ENCODE measurements at regions not wholly inside any gene's neighbourhood (a gene's known extent, or its start where the extent isn't known, plus 50 kb on each side); places are given as distances from the start of the nearest gene placed in this dataset.

GRCh38 chr12:111107392-111108178 is 187.2 kb upstream of the MYL2 start:
- DNase-seq (ENCODE audit: low spot score) = no peak

DNA sequence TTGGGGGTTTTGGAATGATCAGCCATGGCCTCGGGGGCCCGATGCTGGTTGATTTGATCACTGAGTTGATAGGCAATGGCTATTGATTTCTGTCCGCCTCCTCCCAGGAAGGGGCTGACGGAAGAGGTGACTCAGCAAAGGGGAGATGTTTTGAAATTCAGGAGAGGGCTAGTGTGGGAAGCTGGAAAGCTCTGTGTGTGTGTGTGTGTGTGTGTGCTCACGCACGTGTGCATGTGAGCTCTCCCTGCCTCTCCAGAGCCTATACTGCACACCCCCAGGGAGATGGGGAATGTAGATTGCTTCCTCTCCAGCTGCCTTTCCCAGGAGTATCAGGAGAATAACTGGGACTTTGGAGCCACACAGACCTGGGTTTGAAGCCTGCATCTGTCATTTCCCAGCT is 184.9 kb upstream of the MYL2 start:
- no peak for DNase-seq (ENCODE audit: low spot score)

- DNase-seq (ENCODE audit: low spot score) = no peak
Measured at GRCh38 chr12:111103583-111103982, 183.2 kb upstream of the MYL2 start.

GRCh38 chr12:111102102-111102739 is 181.8 kb upstream of the MYL2 start:
- DNase-seq (ENCODE audit: low spot score) = no peak

DNA sequence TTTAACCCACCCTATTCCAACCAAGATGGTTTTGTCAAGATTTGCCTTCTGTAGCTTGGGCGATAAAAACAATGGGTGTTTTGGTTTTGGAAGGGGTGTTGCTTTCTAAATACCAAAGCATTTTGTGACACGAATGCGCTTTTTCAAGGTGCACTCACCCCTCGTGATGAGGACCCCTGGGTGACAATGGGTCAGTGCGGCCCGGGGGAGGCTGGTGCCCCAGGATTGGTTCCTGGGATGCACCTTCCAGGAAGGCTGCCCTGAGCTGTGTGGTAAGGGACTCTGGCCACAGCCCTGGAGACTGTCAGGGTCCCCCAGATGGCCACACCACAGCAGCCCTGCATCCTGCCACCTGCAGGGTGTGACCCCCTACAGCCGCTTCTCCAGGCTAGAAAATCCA is 180.6 kb upstream of the MYL2 start:
- no peak for DNase-seq (ENCODE audit: low spot score)

- DNase-seq (ENCODE audit: low spot score) = no peak
Measured at GRCh38 chr12:111100554-111100953, 180.2 kb upstream of the MYL2 start.

GRCh38 chr12:111100003-111100402 is 179.6 kb upstream of the MYL2 start:
- no peak for DNase-seq (ENCODE audit: low spot score)

- no peak for DNase-seq (ENCODE audit: low spot score)
Measured at GRCh38 chr12:111099186-111099585, 178.8 kb upstream of the MYL2 start.

DNA sequence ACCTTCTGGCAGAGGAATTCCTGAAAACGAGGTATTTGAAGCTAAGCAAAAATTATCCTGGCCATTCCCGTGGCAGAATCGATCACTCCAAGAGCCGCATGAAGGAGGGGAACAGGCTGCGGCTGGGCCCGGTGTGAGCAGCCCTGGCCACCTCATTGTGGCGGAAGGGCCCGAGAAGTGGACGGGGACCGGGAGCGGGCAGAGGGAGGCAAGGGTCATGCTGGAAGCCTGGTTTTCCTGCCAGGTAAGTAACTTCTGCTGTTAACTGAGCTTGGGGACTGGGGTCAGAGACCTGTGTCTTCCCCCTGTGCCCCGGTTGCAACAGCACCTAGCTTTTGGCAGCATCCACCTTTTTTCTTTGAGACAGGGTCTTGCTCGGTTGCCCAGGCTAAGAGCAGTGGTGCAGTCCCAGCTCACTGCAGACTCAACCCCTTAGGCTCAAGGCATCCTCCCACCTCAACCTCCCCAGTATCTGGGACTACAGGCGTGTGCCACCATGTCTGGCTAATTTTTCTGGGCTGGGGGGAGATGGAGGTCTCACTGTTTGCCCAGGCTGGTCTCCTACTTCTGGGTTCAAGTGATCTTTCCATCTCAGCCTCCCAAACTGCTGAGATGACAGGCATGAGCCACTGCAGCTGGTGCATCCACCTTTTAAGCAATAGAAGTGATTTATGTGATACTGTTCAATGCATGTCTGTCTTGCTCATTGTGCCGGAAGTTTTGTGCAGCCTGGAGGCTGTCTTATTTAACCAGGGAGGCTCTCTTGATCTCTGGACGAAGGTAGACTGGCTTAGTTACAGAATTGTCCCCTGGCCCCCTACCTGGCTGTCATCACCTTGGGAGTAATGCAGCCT is 174.0 kb upstream of the MYL2 start:
- no peak for DNase-seq (ENCODE audit: low spot score)

- no peak for DNase-seq (ENCODE audit: low spot score)
Measured at GRCh38 chr12:111093428-111094142, 173.2 kb upstream of the MYL2 start.

DNA sequence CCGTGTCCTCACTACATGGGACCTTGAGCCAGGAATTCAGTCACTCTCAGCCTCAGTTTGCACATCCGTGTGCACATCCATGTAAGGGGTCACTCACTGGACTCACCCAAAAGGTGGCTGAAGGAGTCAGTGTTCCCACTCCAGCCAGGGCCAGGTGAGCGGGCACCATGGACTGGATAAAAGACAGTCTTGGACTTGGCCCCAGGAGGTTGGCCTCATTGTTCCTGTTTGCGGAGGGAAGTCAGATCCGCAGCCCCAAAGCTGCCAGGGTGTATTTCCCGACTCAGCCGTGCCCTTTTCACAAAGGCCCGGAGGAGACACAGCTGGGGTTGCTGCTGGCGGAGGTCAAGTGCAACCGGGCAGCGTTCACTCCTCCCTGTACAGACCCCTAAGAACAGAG is 170.7 kb upstream of the MYL2 start:
- DNase-seq (ENCODE audit: low spot score) = no peak

DNA sequence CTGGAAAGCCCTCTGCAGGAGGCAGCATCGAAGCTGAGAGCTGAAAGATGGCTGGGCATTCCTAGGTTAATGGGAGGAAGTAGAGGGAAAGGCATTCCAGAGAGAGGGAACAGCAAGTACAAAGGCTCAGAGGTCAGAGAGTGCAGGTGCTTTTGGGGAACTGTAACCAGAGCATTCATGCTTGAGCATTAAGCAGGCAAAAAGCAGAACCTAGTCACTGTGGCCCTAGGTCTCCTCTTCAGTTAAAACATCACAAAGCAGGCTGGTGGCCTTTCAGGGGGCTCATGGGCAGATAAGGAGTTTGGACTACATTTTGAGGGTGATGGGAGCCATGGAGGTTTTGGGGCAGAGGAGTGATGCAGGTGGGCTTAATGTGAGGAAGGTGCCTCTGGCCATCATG is 169.2 kb upstream of the MYL2 start:
- DNase-seq (ENCODE audit: low spot score) = no peak

GRCh38 chr12:111088409-111088808 is 168.0 kb upstream of the MYL2 start:
- no peak for DNase-seq (ENCODE audit: low spot score)

- no peak for DNase-seq (ENCODE audit: low spot score)
Measured at GRCh38 chr12:111086947-111087700, 166.7 kb upstream of the MYL2 start.

GRCh38 chr12:111085096-111085495 is 164.7 kb upstream of the MYL2 start:
- no peak for DNase-seq (ENCODE audit: low spot score)

DNA sequence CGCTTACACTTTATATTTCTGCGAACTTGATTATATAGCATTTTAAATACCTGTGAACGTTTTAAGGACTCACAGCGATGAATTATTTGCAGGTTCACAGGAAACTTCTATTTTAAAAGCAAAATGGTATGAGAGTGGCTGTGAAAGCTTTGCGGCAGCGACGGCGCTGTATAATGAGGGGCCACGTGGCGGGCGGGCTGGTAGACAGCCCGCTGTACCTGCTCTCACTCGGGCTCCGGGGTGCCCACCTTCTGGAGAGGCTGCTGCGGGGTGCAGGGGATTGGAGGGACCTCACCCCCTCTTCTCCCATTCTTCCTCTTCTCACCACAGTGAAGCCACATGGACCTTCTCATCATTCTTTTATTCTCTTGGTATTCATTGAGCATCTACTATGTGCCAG is 164.2 kb upstream of the MYL2 start:
- DNase-seq (ENCODE audit: low spot score) = no peak

GRCh38 chr12:111084158-111084557 is 163.8 kb upstream of the MYL2 start:
- no peak for DNase-seq (ENCODE audit: low spot score)

GRCh38 chr12:111081600-111081999 is 161.2 kb upstream of the MYL2 start:
- DNase-seq (ENCODE audit: low spot score) = no peak

GRCh38 chr12:111078731-111079130 is 158.4 kb upstream of the MYL2 start:
- DNase-seq (ENCODE audit: low spot score) = no peak

GRCh38 chr12:111076611-111077451 is 156.5 kb upstream of the MYL2 start:
- no peak for DNase-seq (ENCODE audit: low spot score)

DNA sequence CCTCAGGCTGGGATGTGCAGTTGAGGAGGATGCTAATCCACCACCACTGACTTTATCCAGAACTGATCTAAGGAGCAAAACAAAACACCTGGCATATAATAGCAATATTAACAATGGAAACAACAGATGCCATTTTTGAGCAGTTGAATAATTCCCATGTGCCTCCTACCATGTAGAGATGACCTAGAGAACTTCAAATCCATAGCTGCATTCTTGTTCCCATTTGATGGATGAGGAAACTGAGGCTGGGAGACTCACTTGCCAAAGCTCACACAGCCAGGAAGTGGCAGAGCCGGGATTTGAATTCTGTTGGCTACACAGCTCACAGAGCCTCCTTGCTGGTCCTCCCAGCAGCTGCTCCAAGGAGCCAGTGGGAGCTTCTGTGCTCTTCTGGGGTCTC is 155.8 kb upstream of the MYL2 start:
- no peak for DNase-seq (ENCODE audit: low spot score)

All from AG08395 (cell line).